AG09319 (cell line): ENCODE measurements at regions not wholly inside any gene's neighbourhood (a gene's known extent, or its start where the extent isn't known, plus 50 kb on each side); places are given as distances from the start of the nearest gene placed in this dataset.

Experiments
- DNase-seq: peaks from one replicate; pipeline ENCODE4 v3.0.0-alpha.2; 2010; ENCODE audit warnings: low read depth; ENCODE audit errors: extremely low read depth
- TF ChIP-seq, protein P1 (sequence below): IDR thresholded peaks from 2 replicates; pipeline ENCODE4 v1.5.1; 2011; ENCODE audit warnings: low read depth, mild to moderate bottlenecking, inconsistent platforms, low read length, moderate library complexity

DNA sequence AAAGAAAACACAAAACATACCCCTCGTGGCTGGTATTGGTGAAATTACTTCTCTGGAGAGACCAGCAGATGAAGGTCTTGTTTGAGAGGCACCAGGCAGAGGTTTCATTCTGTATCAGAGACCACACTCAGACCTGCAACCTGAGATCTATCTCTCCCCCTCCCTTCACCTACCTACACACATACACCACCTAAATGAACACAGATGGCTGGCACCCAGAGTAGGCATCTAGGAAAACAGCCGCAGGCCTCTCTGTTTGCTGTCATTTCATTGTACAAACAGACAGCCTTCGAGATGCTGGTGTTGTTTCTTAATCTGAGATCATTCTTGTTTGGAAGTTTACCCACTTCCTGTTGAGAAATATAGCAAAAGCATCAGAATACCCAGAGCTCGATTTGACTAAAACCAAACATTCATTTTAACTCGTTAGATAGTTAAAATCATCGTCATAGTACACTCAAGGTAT, 173.9 kb upstream of the SLC25A13 start:
- TF ChIP-seq, protein P1, sequence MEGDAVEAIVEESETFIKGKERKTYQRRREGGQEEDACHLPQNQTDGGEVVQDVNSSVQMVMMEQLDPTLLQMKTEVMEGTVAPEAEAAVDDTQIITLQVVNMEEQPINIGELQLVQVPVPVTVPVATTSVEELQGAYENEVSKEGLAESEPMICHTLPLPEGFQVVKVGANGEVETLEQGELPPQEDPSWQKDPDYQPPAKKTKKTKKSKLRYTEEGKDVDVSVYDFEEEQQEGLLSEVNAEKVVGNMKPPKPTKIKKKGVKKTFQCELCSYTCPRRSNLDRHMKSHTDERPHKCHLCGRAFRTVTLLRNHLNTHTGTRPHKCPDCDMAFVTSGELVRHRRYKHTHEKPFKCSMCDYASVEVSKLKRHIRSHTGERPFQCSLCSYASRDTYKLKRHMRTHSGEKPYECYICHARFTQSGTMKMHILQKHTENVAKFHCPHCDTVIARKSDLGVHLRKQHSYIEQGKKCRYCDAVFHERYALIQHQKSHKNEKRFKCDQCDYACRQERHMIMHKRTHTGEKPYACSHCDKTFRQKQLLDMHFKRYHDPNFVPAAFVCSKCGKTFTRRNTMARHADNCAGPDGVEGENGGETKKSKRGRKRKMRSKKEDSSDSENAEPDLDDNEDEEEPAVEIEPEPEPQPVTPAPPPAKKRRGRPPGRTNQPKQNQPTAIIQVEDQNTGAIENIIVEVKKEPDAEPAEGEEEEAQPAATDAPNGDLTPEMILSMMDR = no peak
- no peak for DNase-seq

DNA sequence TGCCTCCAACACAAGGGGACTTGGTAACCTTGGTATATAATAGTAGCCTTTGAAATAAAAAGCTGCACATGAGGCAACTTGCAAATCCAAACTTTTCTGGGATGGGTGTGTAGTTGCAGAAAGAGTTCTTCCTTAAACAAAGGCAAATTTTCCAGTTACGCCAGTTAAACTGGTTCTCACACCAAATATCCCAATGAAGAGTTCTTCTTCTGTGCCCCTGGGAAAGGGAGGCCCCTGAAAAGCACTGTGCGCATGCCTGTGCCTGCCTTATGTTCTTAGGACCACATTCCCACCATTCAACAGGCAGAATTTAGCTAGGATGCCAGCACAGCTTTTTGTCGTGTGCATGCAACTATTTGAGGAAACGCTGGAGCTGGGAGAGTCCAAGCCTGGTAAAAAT, 164.8 kb upstream of the SLC25A13 start:
- DNase-seq = no peak
- TF ChIP-seq, protein P1 = no peak

GRCh38 chr7:96484845-96485244, 162.9 kb upstream of the SLC25A13 start:
- TF ChIP-seq, protein P1 = no peak
- no peak for DNase-seq

DNA sequence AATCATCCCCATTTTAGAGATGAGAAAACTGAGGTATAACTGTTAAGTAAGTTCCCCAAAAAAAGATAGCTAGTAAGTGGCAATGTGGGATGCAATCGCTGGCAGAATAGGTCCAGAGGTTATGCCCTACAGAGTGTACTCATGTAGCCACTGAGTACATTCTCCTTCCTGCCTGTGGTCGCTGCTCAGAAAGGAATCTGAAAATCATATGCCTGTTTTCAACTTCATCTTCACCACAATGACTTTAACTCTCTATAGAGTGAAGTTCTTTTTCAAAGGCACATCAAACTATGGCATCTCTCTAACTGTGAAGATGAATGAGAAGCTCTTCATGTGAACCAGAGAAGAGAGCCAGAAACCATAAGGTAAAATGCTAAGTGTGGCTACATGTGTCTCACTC, 162.2 kb upstream of the SLC25A13 start:
- DNase-seq = no peak
- TF ChIP-seq, protein P1 = no peak

DNA sequence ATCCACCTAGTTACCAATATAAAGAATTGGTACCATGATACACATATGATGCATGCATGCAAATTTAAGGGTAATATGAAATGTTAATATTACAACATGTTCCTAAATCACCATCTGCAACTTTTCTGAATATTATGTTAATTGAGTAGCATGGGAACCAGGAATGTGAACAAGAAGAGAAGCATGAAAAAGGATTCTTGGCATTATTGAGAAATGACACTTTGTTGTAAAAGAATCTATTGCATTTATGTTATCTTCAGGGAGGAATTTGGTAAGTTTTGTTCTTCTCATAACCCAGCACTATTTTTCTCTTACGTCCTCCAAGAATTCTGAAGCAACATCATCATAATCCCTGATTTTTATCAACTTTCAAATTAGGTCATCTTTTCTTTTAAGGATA, 159.9 kb upstream of the SLC25A13 start:
- TF ChIP-seq, protein P1 = no peak
- DNase-seq = no peak

DNA sequence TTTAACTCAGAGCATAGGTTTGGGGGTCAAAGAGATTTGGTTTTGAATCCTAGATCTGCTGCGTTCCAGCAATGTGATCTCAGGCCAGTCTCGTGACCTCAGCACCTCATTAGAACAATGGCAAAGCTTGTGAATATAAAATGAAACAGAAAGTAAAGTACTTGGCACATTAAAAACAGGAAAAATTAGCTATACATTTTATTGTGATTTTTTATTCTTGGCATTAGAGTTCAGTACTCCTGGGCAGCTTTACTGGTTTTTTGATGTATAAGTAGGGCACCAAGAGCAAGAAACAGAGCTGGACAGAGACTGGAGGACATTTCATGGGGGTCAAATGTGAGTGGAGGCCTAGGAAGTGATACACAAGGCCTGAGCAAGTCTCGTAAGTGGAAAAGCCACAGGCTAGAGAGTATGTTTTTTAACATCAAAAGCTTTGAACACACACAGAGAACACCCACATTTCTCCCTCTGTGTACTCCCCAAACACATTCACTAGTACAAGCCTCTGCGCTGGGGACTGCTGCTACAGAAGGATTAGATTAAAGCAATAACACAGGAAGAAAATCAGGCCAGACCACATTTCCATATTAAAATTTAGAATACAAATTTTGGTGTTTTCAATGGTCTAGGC, 157.2 kb upstream of the SLC25A13 start:
- TF ChIP-seq, protein P1 = no peak
- DNase-seq = no peak

DNA sequence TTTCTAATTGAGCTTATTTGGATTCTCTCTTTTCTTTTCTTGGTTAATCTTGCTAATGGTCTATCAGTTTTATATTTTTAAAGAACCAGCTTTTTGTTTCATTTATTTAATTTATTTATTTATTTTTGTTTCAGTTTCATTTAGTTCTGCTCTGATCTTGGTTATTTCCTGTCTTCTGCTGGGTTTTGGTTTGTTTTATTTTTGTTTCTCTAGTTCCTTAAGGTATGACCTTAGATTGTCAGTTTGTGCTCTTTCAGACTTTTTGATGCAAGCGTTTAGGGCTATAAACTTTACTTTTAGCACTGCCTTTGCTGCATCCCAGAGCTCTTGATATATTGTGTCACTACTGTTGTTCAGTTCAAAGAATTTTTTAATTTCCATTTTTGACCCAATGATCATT, 149.7 kb upstream of the SLC25A13 start:
- DNase-seq = no peak
- TF ChIP-seq, protein P1 = no peak
